OCI-LY1 (cell line): ENCODE measurements at regions not wholly inside any gene's neighbourhood (a gene's known extent, or its start where the extent isn't known, plus 50 kb on each side); places are given as distances from the start of the nearest gene placed in this dataset.

ENCODE experiments used
- EZH2 ChIP-seq: fragments of 200-600 bp; sonication (generic), shearing (Covaris generic); IDR thresholded peaks from 2 replicates; pipeline ENCODE4 v1.8.0; 2017; ENCODE audit warnings: borderline replicate concordance, mixed run types, mild to moderate bottlenecking, antibody characterized with exemption, low read length, moderate library complexity, mixed read lengths
- TF ChIP-seq, protein P1 (sequence below): fragments of 200-600 bp; sonication (generic), shearing (Covaris generic); IDR thresholded peaks from 2 replicates; pipeline ENCODE4 v1.5.1; 2017; ENCODE audit warnings: mild to moderate bottlenecking, antibody characterized with exemption, low read length, moderate library complexity, mixed read lengths

DNA sequence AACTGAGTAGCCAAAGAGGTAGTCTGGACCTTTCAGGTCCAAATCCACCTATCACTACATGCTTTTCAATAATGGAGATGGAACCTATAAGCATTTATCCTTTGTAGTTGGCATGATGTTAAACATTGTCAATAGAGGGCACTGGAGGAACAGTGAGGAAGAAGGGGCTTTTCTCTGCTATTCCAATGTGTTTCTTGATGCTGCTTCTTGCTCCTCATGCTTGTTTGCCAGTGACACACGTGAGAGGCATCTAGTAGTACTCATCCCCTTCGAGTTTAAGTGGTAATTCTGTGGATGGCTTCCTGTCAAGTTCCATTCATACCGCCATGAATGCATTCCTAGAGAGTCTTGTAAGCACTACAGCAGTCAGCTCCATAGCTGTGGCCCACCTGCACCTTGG lies 84.0 kb downstream of the NAA11 start:
- TF ChIP-seq, protein P1, sequence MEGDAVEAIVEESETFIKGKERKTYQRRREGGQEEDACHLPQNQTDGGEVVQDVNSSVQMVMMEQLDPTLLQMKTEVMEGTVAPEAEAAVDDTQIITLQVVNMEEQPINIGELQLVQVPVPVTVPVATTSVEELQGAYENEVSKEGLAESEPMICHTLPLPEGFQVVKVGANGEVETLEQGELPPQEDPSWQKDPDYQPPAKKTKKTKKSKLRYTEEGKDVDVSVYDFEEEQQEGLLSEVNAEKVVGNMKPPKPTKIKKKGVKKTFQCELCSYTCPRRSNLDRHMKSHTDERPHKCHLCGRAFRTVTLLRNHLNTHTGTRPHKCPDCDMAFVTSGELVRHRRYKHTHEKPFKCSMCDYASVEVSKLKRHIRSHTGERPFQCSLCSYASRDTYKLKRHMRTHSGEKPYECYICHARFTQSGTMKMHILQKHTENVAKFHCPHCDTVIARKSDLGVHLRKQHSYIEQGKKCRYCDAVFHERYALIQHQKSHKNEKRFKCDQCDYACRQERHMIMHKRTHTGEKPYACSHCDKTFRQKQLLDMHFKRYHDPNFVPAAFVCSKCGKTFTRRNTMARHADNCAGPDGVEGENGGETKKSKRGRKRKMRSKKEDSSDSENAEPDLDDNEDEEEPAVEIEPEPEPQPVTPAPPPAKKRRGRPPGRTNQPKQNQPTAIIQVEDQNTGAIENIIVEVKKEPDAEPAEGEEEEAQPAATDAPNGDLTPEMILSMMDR: peak; percentile 8; the same call in 1 of the 2 replicates
- no peak for TF ChIP-seq EZH2
